Endothelial cell of umbilical vein (primary cell): ENCODE measurements at regions not wholly inside any gene's neighbourhood (a gene's known extent, or its start where the extent isn't known, plus 50 kb on each side); places are given as distances from the start of the nearest gene placed in this dataset.

Experiments used
- BruUV-seq: library from RNA; stranded (reverse); fragments of 400-500 nt; replicated peaks from 2 replicates; lab custom pipeline; 2021; lab: Mats Ljungman, UMichigan
- CTCF ChIA-PET: fragments of 300-600, 350-600 bp; sonication (Branson Sonifier 250); formaldehyde crosslinking; loops from one replicate; lab custom pipeline; 2021; ENCODE audit warnings: antibody characterized with exemption, inconsistent platforms; lab: Charles Lee
- POLR2A ChIA-PET: fragments of 300-600, 350-600 bp; sonication (Branson Sonifier 250); formaldehyde crosslinking; loops from one replicate; lab custom pipeline; 2021; ENCODE audit warnings: antibody characterized with exemption, inconsistent platforms; lab: Charles Lee
- DNase-seq: peaks from one replicate; pipeline ENCODE4 v3.0.0-alpha.2; 2011; ENCODE audit warnings: low read depth, low spot score
- FAIRE-seq: peaks from 2 replicates; lab custom pipeline; 2011; peaks lifted over from hg19 to GRCh38; lab: Jason Lieb, UNC
- H2AFZ ChIP-seq: 2 replicates; pipeline ENCODE4 v1.6.0; 2012; ENCODE audit warnings: low read depth, low read length, control low read depth, inconsistent platforms
- H3K27ac ChIP-seq: 2 replicates; pipeline ENCODE4 v1.5.1; 2011; ENCODE audit warnings: low read depth, mild to moderate bottlenecking, control low read depth, low read length, moderate library complexity; ENCODE audit not compliant: insufficient read depth
- H3K27me3 ChIP-seq, 2 experiments: 2 replicates each; pipeline versions ENCODE4 v1.6.0 to v1.6.1; 2011; ENCODE audit warnings: low read length in 2 of 2, mixed read lengths in 1 of 2; ENCODE audit not compliant: control insufficient read depth in 2 of 2, insufficient read depth in 2 of 2
- H3K36me3 ChIP-seq, 2 experiments: 2 replicates in 1 of 2; 3 replicates in 1 of 2; pipeline ENCODE4 v1.5.1; 2011; ENCODE audit warnings: low read length in 2 of 2, mild to moderate bottlenecking in 1 of 2, moderate library complexity in 1 of 2; ENCODE audit not compliant: control insufficient read depth in 2 of 2, insufficient read depth in 2 of 2; ENCODE audit errors: extremely low read depth in 1 of 2
- H3K4me1 ChIP-seq: 3 replicates; pipeline ENCODE4 v1.5.1; 2011; ENCODE audit warnings: mild to moderate bottlenecking, low read length; ENCODE audit not compliant: control insufficient read depth, insufficient read depth; ENCODE audit errors: extremely low read depth
- H3K4me2 ChIP-seq: 2 replicates; pipeline ENCODE4 v1.6.1; 2011; ENCODE audit warnings: low read length, control low read depth, mixed read lengths; ENCODE audit not compliant: insufficient read depth
- H3K4me3 ChIP-seq, 3 experiments: fragments of 200-600 bp in 1 of 3; sonication (generic), shearing (Covaris generic) in 1 of 3; replicated peaks in 1 of 3; 2 replicates each; pipeline ENCODE4 v1.5.1; 2011 to 2016; ENCODE audit warnings: control low read depth in 3 of 3, low read length in 3 of 3, mild to moderate bottlenecking in 2 of 3, inconsistent platforms in 1 of 3, low read depth in 1 of 3, moderate library complexity in 1 of 3; ENCODE audit not compliant: insufficient read depth in 1 of 3
- H3K79me2 ChIP-seq: 2 replicates; pipeline ENCODE4 v1.6.0; 2012; ENCODE audit warnings: low read length, inconsistent platforms; ENCODE audit not compliant: control insufficient read depth, insufficient read depth
- H3K9ac ChIP-seq: replicated peaks from 2 replicates; pipeline ENCODE3; 2011; ENCODE audit warnings: low read length, control low read depth; ENCODE audit not compliant: insufficient read depth; ENCODE audit errors: extremely low read depth
- H3K9me1 ChIP-seq: replicated peaks from 3 replicates; pipeline ENCODE4 v1.6.0; 2011; ENCODE audit warnings: mild to moderate bottlenecking, low read length; ENCODE audit not compliant: control insufficient read depth, insufficient read depth; ENCODE audit errors: extremely low read depth
- H3K9me3 ChIP-seq: replicated peaks from 2 replicates; pipeline ENCODE4 v1.5.1; 2012; ENCODE audit warnings: low read length, inconsistent platforms; ENCODE audit not compliant: control insufficient read depth, insufficient read depth
- H4K20me1 ChIP-seq: replicated peaks from 2 replicates; pipeline ENCODE3; 2011; ENCODE audit warnings: mild to moderate bottlenecking, low read length; ENCODE audit not compliant: control insufficient read depth, insufficient read depth; ENCODE audit errors: extremely low read depth
- CTCF ChIP-seq, 2 donors: IDR thresholded peaks; 1 replicate in 1 of 2; 2 replicates in 1 of 2; pipeline ENCODE4 v1.5.1; 2011; ENCODE audit warnings: low read length in 2 of 2, mild to moderate bottlenecking in 2 of 2, moderate library complexity in 2 of 2, control low read depth in 1 of 2, inconsistent platforms in 1 of 2, low read depth in 1 of 2; ENCODE audit not compliant: insufficient read depth in 1 of 2; ENCODE audit errors: extremely low read depth in 1 of 2
- EZH2 ChIP-seq: IDR thresholded peaks from 2 replicates; pipeline ENCODE4 v1.6.1; 2012; ENCODE audit warnings: borderline replicate concordance, low read depth, mild to moderate bottlenecking, moderate library complexity, low read length, inconsistent platforms; ENCODE audit not compliant: severe bottlenecking
- MAX ChIP-seq: IDR thresholded peaks from 2 replicates; pipeline ENCODE4 v1.6.1; 2011; ENCODE audit not compliant: insufficient read depth, insufficient read length
- dilution Hi-C: fragments of 300-500 bp; cut with MboI; formaldehyde crosslinking; loops from one replicate; pipeline ENCODE4 v1.15.0; 2019; ENCODE audit warnings: low sequenced_read_pairs; ENCODE audit not compliant: extremely low pct_ligation_motif_present
- intact Hi-C: fragments of 100-400 bp; cut with micrococcal nuclease; formaldehyde crosslinking; loops from one replicate; pipeline ENCODE4 v1.10.0; 2022

- Histone ChIP-seq H3K4me2 (no peak overlapping the region), H3K4me3 (no peak overlapping the region), H3K4me1 (peaks cover 9% of the 10 kb centered on the region), H2AFZ (no peak overlapping the region), H3K9ac (no peak overlapping the region), H3K36me3 (no peaks in the 10 kb centered on the region), H3K27ac (no peak overlapping the region), H3K27me3 (no peaks in the 10 kb centered on the region), H4K20me1 (no peaks in the 10 kb centered on the region), H3K79me2 (no peaks in the 10 kb centered on the region), H3K9me3 (no peaks in the 10 kb centered on the region), H3K9me1 (no peaks in the 10 kb centered on the region)
- ChIA-PET POLR2A (no interaction called here), CTCF (no interaction called here)
- TF ChIP-seq MAX: no peak
- no peak for TF ChIP-seq EZH2
- FAIRE-seq (no peak), DNase-seq (no peak)
- no TSS peak for BruUV-seq
- dilution Hi-C loops (no loop called here), intact Hi-C loops (no loop called here)
Measured at GRCh38 chr13:97573011-97573410, 139.0 kb downstream of the RAP2A start.

DNA sequence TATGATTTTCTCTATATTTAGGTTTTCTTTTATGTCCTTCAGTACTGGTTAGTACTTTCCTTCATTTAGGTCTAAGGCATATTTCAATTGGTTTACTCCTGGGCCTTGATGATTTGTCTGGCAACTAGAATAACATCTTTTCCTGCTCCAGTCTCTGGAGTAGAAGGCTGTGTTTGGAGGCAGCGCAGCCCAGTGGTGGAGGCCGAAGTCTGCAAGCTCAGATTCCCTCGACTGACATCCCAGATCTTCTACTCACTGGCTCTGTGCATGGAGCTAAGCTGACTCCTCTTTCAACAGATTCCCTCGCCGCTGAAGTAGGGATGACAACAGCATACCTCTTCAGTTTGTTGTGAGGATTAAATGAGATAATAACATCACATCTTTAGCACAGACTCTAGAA, 141.0 kb downstream of the RAP2A start:
- intact Hi-C loops (no loop called here), dilution Hi-C loops (no loop called here)
- ChIA-PET POLR2A (no interaction called here), CTCF (interaction anchor here (1.0 to 1.3 kb wide), 2 partner anchors 28 to 557 kb away, joined by 3 to 10 read pairs; no protein-coding TSS in a partner anchor)
- FAIRE-seq: no peak
- H4K20me1 ChIP-seq: no peaks in the 10 kb centered on the region
- H3K27me3 ChIP-seq: peaks cover 0 to 4% of the 10 kb centered on the region in 2 experiments
- H3K4me1 ChIP-seq: no peaks in the 10 kb centered on the region
- H2AFZ ChIP-seq: no peak overlapping the region
- no TSS peak for BruUV-seq
- no peak overlapping the region for H3K9ac ChIP-seq
- DNase-seq: peak; percentile 20
- no peaks in the 10 kb centered on the region for H3K79me2 ChIP-seq
- H3K36me3 ChIP-seq: no peaks in the 10 kb centered on the region
- no peaks in the 10 kb centered on the region for H3K9me3 ChIP-seq
- TF ChIP-seq CTCF (IDR thresholded peaks at IDR 0.05; ENCODE audit: extremely low read depth in 1 of 2, insufficient read depth in 1 of 2, low read depth in 1 of 2, low read length in 2 of 2): peak; percentile 15 to 30
- no peak for TF ChIP-seq MAX
- no peak overlapping the region for H3K4me2 ChIP-seq
- no peak overlapping the region for H3K4me3 ChIP-seq
- H3K9me1 ChIP-seq: no peaks in the 10 kb centered on the region
- no peak overlapping the region for H3K27ac ChIP-seq
